ENCODE measurements at regions not wholly inside any gene's neighbourhood (a gene's known extent, or its start where the extent isn't known, plus 50 kb on each side); places are given as distances from the start of the nearest gene placed in this dataset.

GRCh38 chr10:56596257-56596656 lies 235.2 kb upstream of the ZWINT start:
- TF ChIP-seq PATZ1 (CRISPR knock-in tag; IDR thresholded peaks at IDR 0.05; ENCODE audit: borderline replicate concordance): no peak
- TF ChIP-seq ZNF565 (CRISPR knock-in tag; conservative IDR thresholded peaks at IDR 0.05; ENCODE audit: low read depth): no peak
- TF ChIP-seq CSDC2 (CRISPR knock-in tag; IDR thresholded peaks at IDR 0.05): no peak
- TF ChIP-seq ZFP30 (CRISPR knock-in tag; IDR thresholded peaks at IDR 0.05): no peak
- TF ChIP-seq CREB5 (CRISPR knock-in tag; IDR thresholded peaks at IDR 0.05; ENCODE audit: low read depth): no peak
